Neural crest cell (in vitro differentiated cells): ENCODE measurements at regions not wholly inside any gene's neighbourhood (a gene's known extent, or its start where the extent isn't known, plus 50 kb on each side); places are given as distances from the start of the nearest gene placed in this dataset.
"Not testable (repeated sequence)": the region's sequence is repeated elsewhere in the genome, so short reads cannot be mapped to it uniquely, and the experiment has no call there.

Experiments used
- DNase-seq: peaks from one replicate; pipeline ENCODE4 v3.0.0; 2021; ENCODE audit warnings: low read depth, mixed read lengths, low spot score
- H3K27ac Mint-ChIP-seq: one replicate; pipeline ENCODE4 v1.8.0; 2021; ENCODE audit warnings: mild to moderate bottlenecking, mixed read lengths; ENCODE audit not compliant: unreplicated experiment
- H3K27me3 Mint-ChIP-seq: 2 replicates; pipeline ENCODE4 v1.8.0; 2021; ENCODE audit warnings: low read depth, mild to moderate bottlenecking, mixed read lengths
- H3K36me3 Mint-ChIP-seq: 2 replicates; pipeline ENCODE4 v1.8.0; 2021; ENCODE audit warnings: low read depth, mild to moderate bottlenecking, mixed read lengths
- H3K4me1 Mint-ChIP-seq: 2 replicates; pipeline ENCODE4 v1.8.0; 2021; ENCODE audit warnings: mixed read lengths
- H3K4me3 Mint-ChIP-seq: one replicate; pipeline ENCODE4 v1.8.0; 2021; ENCODE audit warnings: mild to moderate bottlenecking, mixed read lengths
- H3K9me3 Mint-ChIP-seq: 2 replicates; pipeline ENCODE4 v1.8.0; 2021; ENCODE audit warnings: mixed read lengths
- CTCF ChIP-seq: fragments of 200-600 bp; sonication (generic); conservative IDR thresholded peaks from 2 replicates; pipeline ENCODE4 v1.5.0; 2021; ENCODE audit warnings: antibody characterized with exemption, mild to moderate bottlenecking

- no peak for DNase-seq
- no peaks in the 10 kb centered on the region for H3K36me3 Mint-ChIP-seq
- no peak overlapping the region for H3K4me3 Mint-ChIP-seq
- no peaks in the 10 kb centered on the region for H3K9me3 Mint-ChIP-seq
- no peak for TF ChIP-seq CTCF
- no peaks in the 10 kb centered on the region for H3K4me1 Mint-ChIP-seq
- no peaks in the 10 kb centered on the region for H3K27me3 Mint-ChIP-seq
- H3K27ac Mint-ChIP-seq: no peak overlapping the region
Measured at GRCh38 chr3:56951366-56951765, 109.1 kb upstream of the SPATA12 start.

GRCh38 chr3:56945378-56945777 lies 115.1 kb upstream of the SPATA12 start:
- not testable (repeated sequence) for H3K4me1 Mint-ChIP-seq, H3K27ac Mint-ChIP-seq, H3K9me3 Mint-ChIP-seq, H3K36me3 Mint-ChIP-seq, H3K27me3 Mint-ChIP-seq, DNase-seq, H3K4me3 Mint-ChIP-seq

GRCh38 chr3:56942523-56942922 lies 117.9 kb upstream of the SPATA12 start:
- peaks cover 5% of the 10 kb centered on the region for H3K9me3 Mint-ChIP-seq
- DNase-seq: no peak
- H3K27ac Mint-ChIP-seq: no peak overlapping the region
- H3K36me3 Mint-ChIP-seq: peaks cover 9% of the 10 kb centered on the region
- H3K27me3 Mint-ChIP-seq: no peaks in the 10 kb centered on the region
- no peak overlapping the region for H3K4me3 Mint-ChIP-seq
- no peak for TF ChIP-seq CTCF
- H3K4me1 Mint-ChIP-seq: no peaks in the 10 kb centered on the region

GRCh38 chr3:56940976-56941375 lies 119.5 kb upstream of the SPATA12 start:
- TF ChIP-seq CTCF: no peak
- DNase-seq: no peak
- no peaks in the 10 kb centered on the region for H3K27me3 Mint-ChIP-seq
- H3K27ac Mint-ChIP-seq: peak overlapping the region; percentile 40
- peaks cover 7% of the 10 kb centered on the region for H3K36me3 Mint-ChIP-seq
- no peak overlapping the region for H3K4me3 Mint-ChIP-seq
- no peaks in the 10 kb centered on the region for H3K4me1 Mint-ChIP-seq
- peaks cover 5% of the 10 kb centered on the region for H3K9me3 Mint-ChIP-seq

- Mint-ChIP-seq H3K4me1 (no peaks in the 10 kb centered on the region), H3K27ac (no peak overlapping the region), H3K27me3 (no peaks in the 10 kb centered on the region), H3K9me3 (peaks cover 5% of the 10 kb centered on the region), H3K4me3 (no peak overlapping the region), H3K36me3 (peaks cover 7% of the 10 kb centered on the region)
- DNase-seq: no peak
- no peak for TF ChIP-seq CTCF
Measured at GRCh38 chr3:56940321-56940720, 120.1 kb upstream of the SPATA12 start.

GRCh38 chr3:56939834-56940233 lies 120.6 kb upstream of the SPATA12 start:
- no peak for DNase-seq
- no peak for TF ChIP-seq CTCF
- H3K9me3 Mint-ChIP-seq: peaks cover 3% of the 10 kb centered on the region
- no peaks in the 10 kb centered on the region for H3K27me3 Mint-ChIP-seq
- H3K36me3 Mint-ChIP-seq: peaks cover 5% of the 10 kb centered on the region
- no peaks in the 10 kb centered on the region for H3K4me1 Mint-ChIP-seq
- no peak overlapping the region for H3K4me3 Mint-ChIP-seq
- no peak overlapping the region for H3K27ac Mint-ChIP-seq
